Breast epithelium (tissue), 3 donors: ENCODE measurements at regions not wholly inside any gene's neighbourhood (a gene's known extent, or its start where the extent isn't known, plus 50 kb on each side); places are given as distances from the start of the nearest gene placed in this dataset.

Experiments
- POLR2A ChIP-seq: fragments of 450-650 bp; IDR thresholded peaks from one replicate; pipeline ENCODE4 v1.6.1; 2016; ENCODE audit warnings: antibody characterized with exemption, mild to moderate bottlenecking, moderate library complexity
- POLR2AphosphoS5 ChIP-seq, 3 donors: sonication (generic); formaldehyde crosslinking; IDR thresholded peaks; one replicate each; pipeline ENCODE4 v1.6.1; 2017; ENCODE audit warnings: antibody characterized with exemption in 3 of 3
- TF ChIP-seq, protein P1 (sequence below), 3 donors: fragments of 450-650 bp; IDR thresholded peaks; one replicate each; pipeline ENCODE4 v1.5.1; 2016 to 2017; ENCODE audit warnings: antibody characterized with exemption in 3 of 3, mild to moderate bottlenecking in 3 of 3, moderate library complexity in 3 of 3

DNA sequence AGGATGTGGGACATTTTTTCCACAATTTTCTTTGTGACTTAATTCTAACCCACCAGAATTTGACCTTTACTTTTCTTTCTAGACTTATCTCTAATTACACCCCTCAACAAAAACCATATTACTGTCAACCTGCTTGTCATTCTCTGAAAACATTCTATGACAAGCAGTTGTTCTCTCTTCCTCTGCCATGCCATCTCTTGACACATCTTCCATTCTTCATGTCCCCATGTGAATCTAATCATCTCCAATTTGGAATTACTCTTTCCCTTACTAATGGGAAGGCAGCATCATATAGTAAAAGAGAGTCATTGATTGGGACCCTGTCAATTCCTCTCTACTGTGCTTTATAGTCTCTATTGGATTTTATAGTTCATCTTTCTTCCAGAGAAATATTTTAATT, 61.3 kb upstream of the P2RY1 start:
- TF ChIP-seq, protein P1, sequence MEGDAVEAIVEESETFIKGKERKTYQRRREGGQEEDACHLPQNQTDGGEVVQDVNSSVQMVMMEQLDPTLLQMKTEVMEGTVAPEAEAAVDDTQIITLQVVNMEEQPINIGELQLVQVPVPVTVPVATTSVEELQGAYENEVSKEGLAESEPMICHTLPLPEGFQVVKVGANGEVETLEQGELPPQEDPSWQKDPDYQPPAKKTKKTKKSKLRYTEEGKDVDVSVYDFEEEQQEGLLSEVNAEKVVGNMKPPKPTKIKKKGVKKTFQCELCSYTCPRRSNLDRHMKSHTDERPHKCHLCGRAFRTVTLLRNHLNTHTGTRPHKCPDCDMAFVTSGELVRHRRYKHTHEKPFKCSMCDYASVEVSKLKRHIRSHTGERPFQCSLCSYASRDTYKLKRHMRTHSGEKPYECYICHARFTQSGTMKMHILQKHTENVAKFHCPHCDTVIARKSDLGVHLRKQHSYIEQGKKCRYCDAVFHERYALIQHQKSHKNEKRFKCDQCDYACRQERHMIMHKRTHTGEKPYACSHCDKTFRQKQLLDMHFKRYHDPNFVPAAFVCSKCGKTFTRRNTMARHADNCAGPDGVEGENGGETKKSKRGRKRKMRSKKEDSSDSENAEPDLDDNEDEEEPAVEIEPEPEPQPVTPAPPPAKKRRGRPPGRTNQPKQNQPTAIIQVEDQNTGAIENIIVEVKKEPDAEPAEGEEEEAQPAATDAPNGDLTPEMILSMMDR (IDR thresholded peaks at IDR 0.05), result no peak
- TF ChIP-seq POLR2A, result no peak
- no peak for TF ChIP-seq POLR2AphosphoS5 (IDR thresholded peaks at IDR 0.05)
